Mesenchymal stem cell (in vitro differentiated cells and primary cell): ENCODE measurements at regions not wholly inside any gene's neighbourhood (a gene's known extent, or its start where the extent isn't known, plus 50 kb on each side); places are given as distances from the start of the nearest gene placed in this dataset.
"Not testable (repeated sequence)": the region's sequence is repeated elsewhere in the genome, so short reads cannot be mapped to it uniquely, and the experiment has no call there.

ENCODE experiments used
- DNase-seq: peaks from one replicate; pipeline ENCODE4 v3.0.0-alpha.2; 2013
- H2AFZ ChIP-seq: one replicate; pipeline ENCODE4 v1.6.1; 2013; ENCODE audit warnings: low read depth, mild to moderate bottlenecking, control low read depth, inconsistent platforms, low read length, moderate library complexity
- H2AK5ac ChIP-seq: 2 replicates; pipeline ENCODE4 v1.6.1; 2013; ENCODE audit warnings: low read length, moderate library complexity, mild to moderate bottlenecking, inconsistent platforms; ENCODE audit not compliant: severe bottlenecking
- H2BK120ac ChIP-seq: one replicate; pipeline ENCODE4 v1.6.1; 2013; ENCODE audit warnings: low read depth, mild to moderate bottlenecking, inconsistent platforms, low read length, moderate library complexity
- H2BK12ac ChIP-seq, 2 experiments: one replicate each; pipeline ENCODE4 v1.6.1; 2013; ENCODE audit warnings: inconsistent platforms in 2 of 2, low read length in 2 of 2, mild to moderate bottlenecking in 2 of 2, moderate library complexity in 2 of 2, control low read depth in 1 of 2
- H2BK15ac ChIP-seq: one replicate; pipeline ENCODE4 v1.6.1; 2013; ENCODE audit warnings: mild to moderate bottlenecking, low read depth, inconsistent platforms; ENCODE audit not compliant: poor library complexity, severe bottlenecking
- H2BK5ac ChIP-seq: 2 replicates; pipeline ENCODE4 v1.6.1; 2013; ENCODE audit warnings: low read depth, mild to moderate bottlenecking, low read length, control low read depth, inconsistent platforms; ENCODE audit not compliant: poor library complexity, severe bottlenecking
- H3K14ac ChIP-seq, 2 experiments: one replicate each; pipeline ENCODE4 v1.6.1; 2013; ENCODE audit warnings: inconsistent platforms in 2 of 2, low read length in 2 of 2, control low read depth in 1 of 2, mild to moderate bottlenecking in 1 of 2, moderate library complexity in 1 of 2
- H3K18ac ChIP-seq, 2 experiments: one replicate each; pipeline ENCODE4 v1.6.1; 2013; ENCODE audit warnings: inconsistent platforms in 2 of 2, low read length in 2 of 2, control low read depth in 1 of 2, low read depth in 1 of 2, mild to moderate bottlenecking in 1 of 2
- H3K23ac ChIP-seq, 2 experiments: one replicate each; pipeline ENCODE4 v1.6.1; 2013; ENCODE audit warnings: inconsistent platforms in 2 of 2, low read length in 2 of 2, mild to moderate bottlenecking in 2 of 2, moderate library complexity in 2 of 2, control low read depth in 1 of 2
- H3K27ac ChIP-seq: 2 replicates; pipeline ENCODE4 v1.5.1; 2013; ENCODE audit warnings: mild to moderate bottlenecking, moderate library complexity, low read length, control low read depth, inconsistent platforms; ENCODE audit not compliant: poor library complexity, severe bottlenecking
- H3K27me3 ChIP-seq, 2 experiments: 2 replicates each; pipeline versions ENCODE4 v1.6.1 to v1.7.0; 2013; ENCODE audit warnings: low read length in 2 of 2, mild to moderate bottlenecking in 2 of 2, moderate library complexity in 2 of 2, control low read depth in 1 of 2, inconsistent platforms in 1 of 2; ENCODE audit not compliant: control insufficient read depth in 1 of 2, insufficient read depth in 1 of 2
- H3K36me3 ChIP-seq, 2 experiments: 2 replicates each; pipeline versions ENCODE4 v1.6.1 to v1.7.0; 2013; ENCODE audit warnings: low read length in 2 of 2, control low read depth in 1 of 2, inconsistent platforms in 1 of 2, low read depth in 1 of 2, mild to moderate bottlenecking in 1 of 2; ENCODE audit not compliant: insufficient read depth in 2 of 2, control insufficient read depth in 1 of 2
- H3K4ac ChIP-seq, 2 experiments: one replicate each; pipeline ENCODE4 v1.6.1; 2013; ENCODE audit warnings: inconsistent platforms in 2 of 2, low read length in 2 of 2, mild to moderate bottlenecking in 2 of 2, moderate library complexity in 2 of 2, control low read depth in 1 of 2, low read depth in 1 of 2
- H3K4me1 ChIP-seq: 2 replicates; pipeline ENCODE4 v1.6.1; 2013; ENCODE audit warnings: low read depth, low read length, control low read depth; ENCODE audit not compliant: control insufficient read depth, insufficient read depth
- H3K4me2 ChIP-seq: 2 replicates; pipeline ENCODE4 v1.6.1; 2013; ENCODE audit warnings: low read length, mild to moderate bottlenecking, inconsistent platforms; ENCODE audit not compliant: poor library complexity, severe bottlenecking
- H3K4me3 ChIP-seq, 2 experiments: 2 replicates each; pipeline versions ENCODE4 v1.5.1 to v1.7.0; 2013; ENCODE audit warnings: low read length in 2 of 2, mild to moderate bottlenecking in 2 of 2, control low read depth in 1 of 2, low read depth in 1 of 2; ENCODE audit not compliant: insufficient read depth in 1 of 2
- H3K79me1 ChIP-seq: replicated peaks from 2 replicates; pipeline ENCODE4 v1.6.1; 2013; ENCODE audit warnings: mild to moderate bottlenecking, control low read depth, low read length, inconsistent platforms; ENCODE audit not compliant: poor library complexity, severe bottlenecking
- H3K9ac ChIP-seq: 2 replicates; pipeline ENCODE4 v1.7.0; 2013; ENCODE audit warnings: mild to moderate bottlenecking, low read length, moderate library complexity
- H3K9me3 ChIP-seq: 2 replicates; pipeline ENCODE4 v1.7.0; 2013; ENCODE audit warnings: mild to moderate bottlenecking, low read length; ENCODE audit not compliant: control insufficient read depth
- H4K8ac ChIP-seq: one replicate; pipeline ENCODE4 v1.6.1; 2013; ENCODE audit warnings: inconsistent platforms, mild to moderate bottlenecking, low read length, moderate library complexity
- H4K91ac ChIP-seq: one replicate; pipeline ENCODE4 v1.6.1; 2013; ENCODE audit warnings: mild to moderate bottlenecking, low read length, inconsistent platforms
- WGBS: methylation state at CpG from one replicate; pipeline ENCODE4 v1.1.7; 2013; ENCODE audit warnings: mixed read lengths; 5-methylcytosine and 5-hydroxymethylcytosine counted together

- H3K18ac ChIP-seq, H3K36me3 ChIP-seq, H2BK120ac ChIP-seq, H2BK5ac ChIP-seq, H2AFZ ChIP-seq, H3K4me3 ChIP-seq, H2BK15ac ChIP-seq, H3K27ac ChIP-seq, H3K4me2 ChIP-seq, H3K9me3 ChIP-seq, H4K91ac ChIP-seq, H3K4me1 ChIP-seq, H3K23ac ChIP-seq, H3K9ac ChIP-seq, DNase-seq, H4K8ac ChIP-seq, H3K27me3 ChIP-seq, H3K4ac ChIP-seq, H3K14ac ChIP-seq, H2AK5ac ChIP-seq, H3K79me1 ChIP-seq, H2BK12ac ChIP-seq: not testable (repeated sequence)
- no CpG with 5 or more reads among the region's 3 CpGs for WGBS
Measured at GRCh38 chr2:131648565-131648964, 120.9 kb downstream of the CCDC74A start.

GRCh38 chr2:131652246-131652645 is 124.6 kb downstream of the CCDC74A start:
- H3K4me1 ChIP-seq, H3K9ac ChIP-seq, H2BK120ac ChIP-seq, H3K4ac ChIP-seq, H3K4me2 ChIP-seq, H4K91ac ChIP-seq, H3K18ac ChIP-seq, H2BK15ac ChIP-seq, H2BK5ac ChIP-seq, H3K4me3 ChIP-seq, H4K8ac ChIP-seq, H2BK12ac ChIP-seq, H3K9me3 ChIP-seq, H3K27ac ChIP-seq, DNase-seq, H3K23ac ChIP-seq, H2AK5ac ChIP-seq, H3K27me3 ChIP-seq, H2AFZ ChIP-seq, H3K14ac ChIP-seq, H3K79me1 ChIP-seq, H3K36me3 ChIP-seq: not testable (repeated sequence)
- WGBS: 75% methylated on average over 2 of the region's 3 CpGs

- H2AFZ ChIP-seq, H2BK120ac ChIP-seq, H4K91ac ChIP-seq, H3K27ac ChIP-seq, H4K8ac ChIP-seq, H3K23ac ChIP-seq, H3K4ac ChIP-seq, H2BK5ac ChIP-seq, DNase-seq, H3K79me1 ChIP-seq, H2AK5ac ChIP-seq, H3K36me3 ChIP-seq, H3K4me3 ChIP-seq, H3K14ac ChIP-seq, H3K18ac ChIP-seq, H2BK15ac ChIP-seq, H3K4me1 ChIP-seq, H3K27me3 ChIP-seq, H3K9ac ChIP-seq, H2BK12ac ChIP-seq, H3K4me2 ChIP-seq, H3K9me3 ChIP-seq: not testable (repeated sequence)
- 100% methylated on average over 1 of the region's 2 CpGs for WGBS
Measured at GRCh38 chr2:131654107-131654506, 126.4 kb downstream of the CCDC74A start.

- Histone ChIP-seq H2AFZ (no peak overlapping the region), H3K27me3 (no peaks in the 10 kb centered on the region), H2BK120ac (no peak overlapping the region), H2BK5ac (no peak overlapping the region), H3K9me3 (no peaks in the 10 kb centered on the region), H3K4me3 (no peak overlapping the region), H2BK15ac (no peak overlapping the region), H4K8ac (no peak overlapping the region), H3K14ac (no peak overlapping the region), H3K18ac (no peak overlapping the region), H3K36me3 (no peaks in the 10 kb centered on the region), H3K23ac (no peak overlapping the region), H2BK12ac (no peak overlapping the region), H3K4me2 (no peak overlapping the region), H3K27ac (no peak overlapping the region), H3K4ac (no peak overlapping the region), H3K4me1 (no peaks in the 10 kb centered on the region), H4K91ac (no peak overlapping the region), H2AK5ac (no peak overlapping the region), H3K79me1 (no peaks in the 10 kb centered on the region), H3K9ac (no peak overlapping the region)
- 94% methylated on average over 32 of the region's 32 CpGs for WGBS
- DNase-seq: no peak
Measured at GRCh38 chr2:131656816-131657633, 129.3 kb downstream of the CCDC74A start.
